Fibroblast of lung (primary cell): ENCODE measurements at regions not wholly inside any gene's neighbourhood (a gene's known extent, or its start where the extent isn't known, plus 50 kb on each side); places are given as distances from the start of the nearest gene placed in this dataset.
"Not testable (repeated sequence)": the region's sequence is repeated elsewhere in the genome, so short reads cannot be mapped to it uniquely, and the experiment has no call there.

Experiments
- DNase-seq, 2 donors: peaks; one replicate each; pipeline versions ENCODE4 v3.0.0 to v3.0.0-alpha.2; 2010; ENCODE audit warnings: low read depth in 2 of 2
- H2AFZ ChIP-seq: 2 replicates; pipeline ENCODE4 v1.5.1; 2012; ENCODE audit warnings: low read length, control low read depth, inconsistent platforms
- H3K27ac ChIP-seq: 2 replicates; pipeline ENCODE4 v1.5.1; 2011; ENCODE audit warnings: low read length, control low read depth; ENCODE audit not compliant: insufficient read depth
- H3K27me3 ChIP-seq: 2 replicates; pipeline ENCODE4 v1.5.1; 2011; ENCODE audit warnings: mild to moderate bottlenecking, low read length; ENCODE audit not compliant: control insufficient read depth, insufficient read depth
- H3K36me3 ChIP-seq: 2 replicates; pipeline ENCODE4 v1.5.1; 2011; ENCODE audit warnings: low read length; ENCODE audit not compliant: control insufficient read depth, insufficient read depth
- H3K4me1 ChIP-seq: 2 replicates; pipeline ENCODE4 v1.5.1; 2011; ENCODE audit warnings: low read length; ENCODE audit not compliant: control insufficient read depth, insufficient read depth; ENCODE audit errors: extremely low read depth
- H3K4me2 ChIP-seq: 2 replicates; pipeline ENCODE4 v1.5.1; 2011; ENCODE audit warnings: low read length, control low read depth; ENCODE audit not compliant: insufficient read depth; ENCODE audit errors: extremely low read depth
- H3K4me3 ChIP-seq, 4 experiments: fragments of 200-600 bp in 1 of 4; sonication (generic) in 1 of 4; replicated peaks in 1 of 4; 2 replicates each; pipeline ENCODE4 v1.5.1; 2011 to 2016; ENCODE audit warnings: low read length in 4 of 4, low read depth in 3 of 4, mild to moderate bottlenecking in 3 of 4, control low read depth in 2 of 4, inconsistent platforms in 1 of 4, mixed read lengths in 1 of 4; ENCODE audit not compliant: insufficient read depth in 1 of 4; ENCODE audit errors: control extremely low read depth in 1 of 4
- H3K79me2 ChIP-seq: 2 replicates; pipeline ENCODE4 v1.5.1; 2012; ENCODE audit warnings: mild to moderate bottlenecking, low read length, inconsistent platforms; ENCODE audit not compliant: control insufficient read depth, insufficient read depth
- H3K9ac ChIP-seq: 2 replicates; pipeline ENCODE4 v1.5.1; 2011; ENCODE audit warnings: mild to moderate bottlenecking, low read length, control low read depth; ENCODE audit not compliant: insufficient read depth
- H3K9me3 ChIP-seq: 2 replicates; pipeline ENCODE4 v1.5.1; 2012; ENCODE audit warnings: low read depth, low read length; ENCODE audit not compliant: control insufficient read depth, insufficient read depth
- H4K20me1 ChIP-seq: 2 replicates; pipeline ENCODE4 v1.5.1; 2011; ENCODE audit warnings: low read length; ENCODE audit not compliant: control insufficient read depth, insufficient read depth; ENCODE audit errors: extremely low read depth
- CTCF ChIP-seq, 2 donors: IDR thresholded peaks in 1 of 2; conservative IDR thresholded peaks in 1 of 2; 1 replicate in 1 of 2; 2 replicates in 1 of 2; pipeline ENCODE4 v1.5.1; 2011 to 2012; ENCODE audit warnings: low read length in 2 of 2, control low read depth in 1 of 2, inconsistent platforms in 1 of 2, low read depth in 1 of 2, mild to moderate bottlenecking in 1 of 2
- EZH2 ChIP-seq: IDR thresholded peaks from 2 replicates; pipeline ENCODE4 v1.5.1; 2012; ENCODE audit warnings: low read length, control low read depth, mild to moderate bottlenecking; ENCODE audit errors: missing control alignments

- Histone ChIP-seq H3K27me3 (no peaks in the 10 kb centered on the region), H4K20me1 (no peaks in the 10 kb centered on the region), H3K4me2 (no peak overlapping the region), H3K79me2 (no peaks in the 10 kb centered on the region), H3K9ac (no peak overlapping the region), H2AFZ (no peak overlapping the region), H3K4me3 (no peak overlapping the region), H3K9me3 (no peaks in the 10 kb centered on the region), H3K4me1 (no peaks in the 10 kb centered on the region), H3K27ac (no peak overlapping the region), H3K36me3 (no peaks in the 10 kb centered on the region)
- TF ChIP-seq EZH2: no peak
- TF ChIP-seq CTCF (conservative IDR thresholded peaks at IDR 0.05 in 1 of 2, IDR thresholded peaks at IDR 0.05 in 1 of 2; ENCODE audit: low read depth in 1 of 2, low read length in 2 of 2): no peak
- no peak for DNase-seq
Observed at GRCh38 chr1:106398391-106398790, 658.1 kb upstream of the PRMT6 start.

- no peak overlapping the region for H3K27ac ChIP-seq
Observed at GRCh38 chr1:106406114-106406513, 650.4 kb upstream of the PRMT6 start.

GRCh38 chr1:106412321-106412720 lies 644.2 kb upstream of the PRMT6 start:
- H3K9me3 ChIP-seq, H3K36me3 ChIP-seq, H2AFZ ChIP-seq, H3K27me3 ChIP-seq, H3K4me1 ChIP-seq, H3K4me3 ChIP-seq, H4K20me1 ChIP-seq, DNase-seq, H3K4me2 ChIP-seq, H3K79me2 ChIP-seq, H3K9ac ChIP-seq, H3K27ac ChIP-seq: not testable (repeated sequence)

More at GRCh38 chr1:106406114-106406513, 650.4 kb upstream of the PRMT6 start:
- no peak for DNase-seq
- Histone ChIP-seq H3K27me3 (no peaks in the 10 kb centered on the region), H4K20me1 (no peaks in the 10 kb centered on the region), H3K4me3 (no peak overlapping the region), H3K79me2 (no peaks in the 10 kb centered on the region), H3K4me1 (no peaks in the 10 kb centered on the region), H3K9me3 (no peaks in the 10 kb centered on the region), H3K4me2 (no peak overlapping the region), H3K36me3 (no peaks in the 10 kb centered on the region), H2AFZ (no peak overlapping the region), H3K9ac (no peak overlapping the region)
- TF ChIP-seq EZH2: no peak
- no peak for TF ChIP-seq CTCF (conservative IDR thresholded peaks at IDR 0.05 in 1 of 2, IDR thresholded peaks at IDR 0.05 in 1 of 2; ENCODE audit: low read depth in 1 of 2, low read length in 2 of 2)

GRCh38 chr1:106435269-106435668 lies 621.2 kb upstream of the PRMT6 start:
- Histone ChIP-seq H3K4me3 (no peak overlapping the region), H4K20me1 (no peaks in the 10 kb centered on the region), H3K4me2 (no peak overlapping the region), H3K36me3 (no peaks in the 10 kb centered on the region), H3K27ac (no peak overlapping the region), H3K79me2 (no peaks in the 10 kb centered on the region), H3K9ac (no peak overlapping the region), H2AFZ (no peak overlapping the region), H3K9me3 (no peaks in the 10 kb centered on the region), H3K4me1 (no peaks in the 10 kb centered on the region), H3K27me3 (no peaks in the 10 kb centered on the region)
- TF ChIP-seq EZH2 (no peak), CTCF (conservative IDR thresholded peaks at IDR 0.05 in 1 of 2, IDR thresholded peaks at IDR 0.05 in 1 of 2; ENCODE audit: low read depth in 1 of 2, low read length in 2 of 2) (no peak)
- DNase-seq: no peak
